ENCODE measurements at regions not wholly inside any gene's neighbourhood (a gene's known extent, or its start where the extent isn't known, plus 50 kb on each side); places are given as distances from the start of the nearest gene placed in this dataset.

DNA sequence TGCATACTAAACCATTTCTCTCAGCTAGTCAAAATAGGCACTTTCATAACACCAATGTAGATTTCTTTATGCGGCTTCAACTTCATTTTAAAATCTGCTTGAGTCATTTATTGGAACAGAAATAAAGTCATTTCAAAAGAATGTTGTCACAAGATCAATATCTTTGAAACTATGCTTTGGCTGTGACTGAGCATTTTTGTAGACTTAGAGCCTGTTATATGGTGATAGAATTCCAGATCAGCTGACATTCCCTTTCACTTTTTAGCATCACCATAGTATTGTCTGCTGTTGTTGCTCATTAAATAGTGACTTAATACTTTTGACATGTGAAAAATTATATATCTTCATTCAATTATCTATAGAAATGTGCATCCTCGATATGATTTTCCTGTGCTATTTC lies 279.2 kb upstream of the PRR20A start:
- TF ChIP-seq, protein P1, sequence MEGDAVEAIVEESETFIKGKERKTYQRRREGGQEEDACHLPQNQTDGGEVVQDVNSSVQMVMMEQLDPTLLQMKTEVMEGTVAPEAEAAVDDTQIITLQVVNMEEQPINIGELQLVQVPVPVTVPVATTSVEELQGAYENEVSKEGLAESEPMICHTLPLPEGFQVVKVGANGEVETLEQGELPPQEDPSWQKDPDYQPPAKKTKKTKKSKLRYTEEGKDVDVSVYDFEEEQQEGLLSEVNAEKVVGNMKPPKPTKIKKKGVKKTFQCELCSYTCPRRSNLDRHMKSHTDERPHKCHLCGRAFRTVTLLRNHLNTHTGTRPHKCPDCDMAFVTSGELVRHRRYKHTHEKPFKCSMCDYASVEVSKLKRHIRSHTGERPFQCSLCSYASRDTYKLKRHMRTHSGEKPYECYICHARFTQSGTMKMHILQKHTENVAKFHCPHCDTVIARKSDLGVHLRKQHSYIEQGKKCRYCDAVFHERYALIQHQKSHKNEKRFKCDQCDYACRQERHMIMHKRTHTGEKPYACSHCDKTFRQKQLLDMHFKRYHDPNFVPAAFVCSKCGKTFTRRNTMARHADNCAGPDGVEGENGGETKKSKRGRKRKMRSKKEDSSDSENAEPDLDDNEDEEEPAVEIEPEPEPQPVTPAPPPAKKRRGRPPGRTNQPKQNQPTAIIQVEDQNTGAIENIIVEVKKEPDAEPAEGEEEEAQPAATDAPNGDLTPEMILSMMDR (IDR thresholded peaks at IDR 0.05; ENCODE audit: borderline replicate concordance, extremely low read depth, insufficient read depth) = no peak
- Histone ChIP-seq H3K36me3 (ENCODE audit: control insufficient read depth in 2 of 3, insufficient read depth in 3 of 3, low read length in 3 of 3) (no peaks in the 10 kb centered on the region), H3K4me3 (ENCODE audit: low read length in 3 of 3) (no peak overlapping the region), H3K27ac (ENCODE audit: low read depth in 2 of 2, low read length in 2 of 2) (no peak overlapping the region), H3K4me1 (ENCODE audit: control insufficient read depth in 2 of 3, insufficient read depth in 2 of 3, low read depth in 1 of 3, low read length in 3 of 3) (no peaks in the 10 kb centered on the region), H3K9ac (ENCODE audit: low read length in 3 of 3) (no peak overlapping the region), H3K9me3 (ENCODE audit: control insufficient read depth in 2 of 3, insufficient read depth in 1 of 3, low read length in 3 of 3) (no peaks in the 10 kb centered on the region), H3K27me3 (ENCODE audit: control insufficient read depth, insufficient read depth, low read length) (no peaks in the 10 kb centered on the region)
- DNase-seq (peak in 2 of 5 donors; percentile 10 to 12), FAIRE-seq (no peak)
- intact Hi-C loops (cut with DNase I) = no loop called here

DNA sequence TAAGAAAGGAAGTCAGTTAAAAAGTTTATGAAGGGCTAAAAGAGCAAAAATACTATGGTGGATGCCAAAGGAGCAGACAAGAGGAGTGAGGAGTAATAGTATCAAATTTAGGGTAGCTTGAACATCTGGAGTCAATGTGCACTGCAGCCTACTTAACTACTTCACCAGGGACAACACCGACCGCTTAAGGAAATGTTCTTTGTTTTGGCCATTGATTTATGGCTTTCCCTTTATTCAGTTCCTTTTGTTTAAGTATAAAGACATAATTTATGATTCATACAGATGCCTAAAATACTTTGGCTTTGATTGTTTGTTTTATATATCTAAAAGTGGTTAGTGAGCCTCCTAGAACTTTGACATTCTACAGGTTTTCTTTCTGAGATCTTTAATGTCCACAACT lies 276.3 kb upstream of the PRR20A start:
- Histone ChIP-seq H3K9me3 (ENCODE audit: control insufficient read depth in 2 of 3, insufficient read depth in 1 of 3, low read length in 3 of 3) (no peaks in the 10 kb centered on the region), H3K4me1 (ENCODE audit: control insufficient read depth in 2 of 3, insufficient read depth in 2 of 3, low read depth in 1 of 3, low read length in 3 of 3) (no peaks in the 10 kb centered on the region), H3K27ac (ENCODE audit: low read depth in 2 of 2, low read length in 2 of 2) (no peak overlapping the region), H3K36me3 (ENCODE audit: control insufficient read depth in 2 of 3, insufficient read depth in 3 of 3, low read length in 3 of 3) (no peaks in the 10 kb centered on the region), H3K9ac (ENCODE audit: low read length in 3 of 3) (no peak overlapping the region), H3K27me3 (ENCODE audit: control insufficient read depth, insufficient read depth, low read length) (no peaks in the 10 kb centered on the region), H3K4me3 (ENCODE audit: low read length in 3 of 3) (no peak overlapping the region)
- TF ChIP-seq, protein P1 (IDR thresholded peaks at IDR 0.05; ENCODE audit: borderline replicate concordance, extremely low read depth, insufficient read depth) = no peak
- intact Hi-C loops (cut with DNase I) = no loop called here
- FAIRE-seq (no peak), DNase-seq (peak in 1 of 5 donors; percentile 48)

DNA sequence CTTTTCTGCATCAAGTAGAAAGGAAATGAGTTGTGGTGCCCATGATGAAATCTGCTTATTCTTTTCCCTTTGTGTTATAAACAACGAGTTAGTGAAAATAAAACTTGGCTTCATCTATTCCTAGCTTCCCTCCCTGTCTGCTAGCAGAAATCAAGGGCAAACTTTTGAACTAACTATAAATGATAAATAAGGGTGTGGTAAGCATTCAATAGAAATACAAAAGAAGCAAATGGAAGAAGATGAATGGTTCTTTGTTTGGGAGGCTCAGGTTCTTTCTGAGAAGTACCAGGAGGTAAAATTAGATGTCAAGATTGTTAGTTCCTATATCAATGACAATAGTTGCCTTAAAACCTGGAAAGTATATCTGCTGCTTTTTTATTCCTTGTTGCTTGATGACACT lies 275.3 kb upstream of the PRR20A start:
- no peak overlapping the region for H3K27ac ChIP-seq (ENCODE audit: low read depth in 2 of 2, low read length in 2 of 2)
- H3K4me1 ChIP-seq (ENCODE audit: control insufficient read depth in 2 of 3, insufficient read depth in 2 of 3, low read depth in 1 of 3, low read length in 3 of 3) = no peaks in the 10 kb centered on the region
- TF ChIP-seq, protein P1 (IDR thresholded peaks at IDR 0.05; ENCODE audit: borderline replicate concordance, extremely low read depth, insufficient read depth) = no peak
- no peaks in the 10 kb centered on the region for H3K9me3 ChIP-seq (ENCODE audit: control insufficient read depth in 2 of 3, insufficient read depth in 1 of 3, low read length in 3 of 3)
- FAIRE-seq (no peak), DNase-seq (peak in 1 of 5 donors; percentile 1)
- H3K27me3 ChIP-seq (ENCODE audit: control insufficient read depth, insufficient read depth, low read length) = no peaks in the 10 kb centered on the region
- no peaks in the 10 kb centered on the region for H3K36me3 ChIP-seq (ENCODE audit: control insufficient read depth in 2 of 3, insufficient read depth in 3 of 3, low read length in 3 of 3)
- no peak overlapping the region for H3K4me3 ChIP-seq (ENCODE audit: low read length in 3 of 3)
- intact Hi-C loops (cut with DNase I) = no loop called here
- no peak overlapping the region for H3K9ac ChIP-seq (ENCODE audit: low read length in 3 of 3)

DNA sequence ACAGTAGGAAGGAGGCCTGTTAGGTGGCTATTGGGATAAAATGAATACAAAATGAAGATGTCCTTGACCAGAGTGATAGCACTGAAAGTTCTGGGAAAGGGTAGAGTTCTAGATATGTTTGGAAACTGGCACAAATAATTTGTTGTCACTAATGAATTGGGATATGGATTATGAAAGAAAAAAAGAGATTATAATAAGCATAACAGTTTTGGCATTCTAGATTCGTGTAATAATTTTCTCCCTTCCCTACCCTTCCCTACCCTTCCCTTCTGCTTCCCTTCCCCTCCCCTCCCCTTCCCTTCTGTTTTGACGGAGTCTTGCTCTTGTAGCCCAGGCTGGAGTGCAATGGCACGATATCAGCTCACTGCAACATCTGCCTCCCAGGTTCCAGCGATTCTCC lies 271.0 kb upstream of the PRR20A start:
- Histone ChIP-seq H3K4me3 (ENCODE audit: low read length in 3 of 3) (no peak overlapping the region), H3K27ac (ENCODE audit: low read depth in 2 of 2, low read length in 2 of 2) (no peak overlapping the region), H3K27me3 (ENCODE audit: control insufficient read depth, insufficient read depth, low read length) (no peaks in the 10 kb centered on the region), H3K4me1 (ENCODE audit: control insufficient read depth in 2 of 3, insufficient read depth in 2 of 3, low read depth in 1 of 3, low read length in 3 of 3) (no peaks in the 10 kb centered on the region), H3K36me3 (ENCODE audit: control insufficient read depth in 2 of 3, insufficient read depth in 3 of 3, low read length in 3 of 3) (no peaks in the 10 kb centered on the region), H3K9me3 (ENCODE audit: control insufficient read depth in 2 of 3, insufficient read depth in 1 of 3, low read length in 3 of 3) (no peaks in the 10 kb centered on the region), H3K9ac (ENCODE audit: low read length in 3 of 3) (no peak overlapping the region)
- intact Hi-C loops (cut with DNase I) = no loop called here
- DNase-seq (no peak), FAIRE-seq (no peak)
- TF ChIP-seq, protein P1 (IDR thresholded peaks at IDR 0.05; ENCODE audit: borderline replicate concordance, extremely low read depth, insufficient read depth) = no peak

Data from kidney (tissue), 13 donors.